ENCODE measurements at regions not wholly inside any gene's neighbourhood (a gene's known extent, or its start where the extent isn't known, plus 50 kb on each side); places are given as distances from the start of the nearest gene placed in this dataset.

DNA sequence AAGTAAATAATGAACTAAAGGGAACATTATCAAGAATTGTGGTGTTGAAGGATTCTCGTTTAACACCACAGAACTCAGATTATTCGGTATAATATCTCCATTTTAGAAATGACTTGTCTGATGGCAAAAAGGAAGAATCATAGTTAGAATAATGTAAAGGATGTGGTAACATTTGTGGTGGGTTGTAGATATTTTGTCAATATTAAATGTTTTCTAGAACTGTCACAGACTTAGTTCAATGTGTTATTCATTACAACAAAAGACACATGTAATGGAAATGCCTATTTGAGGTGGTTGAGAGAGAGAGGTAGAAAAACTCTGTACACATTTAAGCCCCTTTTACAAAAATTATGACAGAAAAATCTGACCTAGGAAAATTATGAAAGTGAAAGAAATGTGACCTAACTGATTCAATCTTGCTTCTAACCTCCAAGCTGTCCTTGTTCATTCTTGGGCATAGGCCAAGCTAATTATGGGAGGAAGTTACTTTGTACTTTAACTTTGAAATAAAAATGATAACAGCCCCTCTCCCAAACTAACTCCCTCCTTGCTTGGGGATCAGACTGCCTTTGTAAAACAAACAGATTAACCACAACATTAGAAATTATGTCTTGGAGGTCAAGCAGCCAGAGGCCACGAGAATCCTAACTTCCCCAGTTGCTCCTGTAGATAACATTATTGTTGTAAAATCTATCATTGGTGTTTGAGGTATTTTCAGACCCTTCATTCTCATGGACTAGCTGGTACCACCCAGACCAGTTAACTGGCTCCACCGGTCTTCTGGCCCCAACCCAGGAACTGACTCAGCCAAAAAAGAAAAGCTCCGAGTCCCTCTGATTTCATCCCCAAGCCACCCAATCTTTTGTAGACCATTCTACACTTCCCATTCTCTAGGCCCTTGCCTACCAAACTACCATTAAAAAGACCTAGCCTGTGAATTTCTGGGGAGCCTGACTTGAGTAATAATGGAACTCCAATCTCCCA lies 1287.8 kb upstream of the CDH8 start:
- Histone ChIP-seq H3K27me3 (ENCODE audit: control insufficient read depth, extremely low read depth, insufficient read depth, low read length) (no peaks in the 10 kb centered on the region), H3K4me1 (ENCODE audit: control insufficient read depth, extremely low read depth, insufficient read depth, low read length) (no peaks in the 10 kb centered on the region), H3K9ac (ENCODE audit: control insufficient read depth, extremely low read depth, insufficient read depth, low read length) (no peak overlapping the region), H4K20me1 (ENCODE audit: control insufficient read depth, extremely low read depth, insufficient read depth, low read length) (no peaks in the 10 kb centered on the region), H3K79me2 (ENCODE audit: control insufficient read depth, insufficient read depth, low read length) (no peaks in the 10 kb centered on the region), H3K36me3 (ENCODE audit: control insufficient read depth in 2 of 2, extremely low read depth in 1 of 2, insufficient read depth in 2 of 2, low read length in 2 of 2) (no peaks in the 10 kb centered on the region), H3K4me2 (ENCODE audit: control insufficient read depth, extremely low read depth, insufficient read depth, low read depth, low read length) (no peak overlapping the region), H3K27ac (ENCODE audit: control insufficient read depth, insufficient read depth, low read length) (no peak overlapping the region), H3K9me3 (ENCODE audit: control insufficient read depth, low read depth, low read length) (no peaks in the 10 kb centered on the region), H2AFZ (ENCODE audit: control insufficient read depth, low read length) (no peak overlapping the region), H3K4me3 (ENCODE audit: control insufficient read depth in 2 of 3, extremely low read depth in 1 of 3, insufficient read depth in 2 of 3, low read depth in 1 of 3, low read length in 3 of 3) (no peak overlapping the region), H3K9me1 (ENCODE audit: control insufficient read depth, extremely low read depth, insufficient read depth, low read length) (no peaks in the 10 kb centered on the region)
- no peak for DNase-seq (ENCODE audit: low read depth, low spot score)
- TF ChIP-seq, protein P1, sequence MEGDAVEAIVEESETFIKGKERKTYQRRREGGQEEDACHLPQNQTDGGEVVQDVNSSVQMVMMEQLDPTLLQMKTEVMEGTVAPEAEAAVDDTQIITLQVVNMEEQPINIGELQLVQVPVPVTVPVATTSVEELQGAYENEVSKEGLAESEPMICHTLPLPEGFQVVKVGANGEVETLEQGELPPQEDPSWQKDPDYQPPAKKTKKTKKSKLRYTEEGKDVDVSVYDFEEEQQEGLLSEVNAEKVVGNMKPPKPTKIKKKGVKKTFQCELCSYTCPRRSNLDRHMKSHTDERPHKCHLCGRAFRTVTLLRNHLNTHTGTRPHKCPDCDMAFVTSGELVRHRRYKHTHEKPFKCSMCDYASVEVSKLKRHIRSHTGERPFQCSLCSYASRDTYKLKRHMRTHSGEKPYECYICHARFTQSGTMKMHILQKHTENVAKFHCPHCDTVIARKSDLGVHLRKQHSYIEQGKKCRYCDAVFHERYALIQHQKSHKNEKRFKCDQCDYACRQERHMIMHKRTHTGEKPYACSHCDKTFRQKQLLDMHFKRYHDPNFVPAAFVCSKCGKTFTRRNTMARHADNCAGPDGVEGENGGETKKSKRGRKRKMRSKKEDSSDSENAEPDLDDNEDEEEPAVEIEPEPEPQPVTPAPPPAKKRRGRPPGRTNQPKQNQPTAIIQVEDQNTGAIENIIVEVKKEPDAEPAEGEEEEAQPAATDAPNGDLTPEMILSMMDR (optimal IDR thresholded peaks at IDR 0.05 in 1 of 3, IDR thresholded peaks at IDR 0.05 in 1 of 3, conservative IDR thresholded peaks at IDR 0.05 in 1 of 3; ENCODE audit: extremely low read depth in 1 of 3, insufficient read depth in 2 of 3, low read length in 3 of 3), result no peak
- TF ChIP-seq EZH2 (IDR thresholded peaks at IDR 0.05; ENCODE audit: low read length), result no peak
- dilution Hi-C loops (cut with MboI; ENCODE audit: extremely low pct_ligation_motif_present, low sequenced_read_pairs), result no loop called here
- no peak for FAIRE-seq

DNA sequence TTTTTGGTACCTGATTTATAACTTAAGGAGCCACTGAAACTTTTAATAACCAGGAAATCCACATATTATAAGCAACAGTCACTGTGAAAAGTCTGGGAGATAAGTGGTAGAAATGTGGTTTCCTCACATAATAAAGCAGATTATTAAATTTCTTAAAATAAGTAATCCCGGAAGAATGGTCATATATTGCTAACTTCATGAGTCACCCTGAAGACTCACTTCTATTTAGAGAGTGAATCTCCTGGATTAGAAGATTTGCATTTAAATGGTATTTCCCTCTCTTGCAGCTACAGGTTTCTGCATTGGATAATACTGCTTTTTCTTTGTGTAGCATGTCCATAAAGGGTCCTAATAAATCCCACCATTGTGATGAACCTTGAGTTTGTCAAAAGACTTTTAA lies 1286.8 kb upstream of the CDH8 start:
- H3K79me2 ChIP-seq (ENCODE audit: control insufficient read depth, insufficient read depth, low read length), result no peaks in the 10 kb centered on the region
- H3K9me3 ChIP-seq (ENCODE audit: control insufficient read depth, low read depth, low read length), result no peaks in the 10 kb centered on the region
- dilution Hi-C loops (cut with MboI; ENCODE audit: extremely low pct_ligation_motif_present, low sequenced_read_pairs), result no loop called here
- H3K36me3 ChIP-seq (ENCODE audit: control insufficient read depth in 2 of 2, extremely low read depth in 1 of 2, insufficient read depth in 2 of 2, low read length in 2 of 2), result no peaks in the 10 kb centered on the region
- TF ChIP-seq, protein P1 (optimal IDR thresholded peaks at IDR 0.05 in 1 of 3, IDR thresholded peaks at IDR 0.05 in 1 of 3, conservative IDR thresholded peaks at IDR 0.05 in 1 of 3; ENCODE audit: extremely low read depth in 1 of 3, insufficient read depth in 2 of 3, low read length in 3 of 3), result no peak
- TF ChIP-seq EZH2 (IDR thresholded peaks at IDR 0.05; ENCODE audit: low read length), result no peak
- H3K9ac ChIP-seq (ENCODE audit: control insufficient read depth, extremely low read depth, insufficient read depth, low read length), result no peak overlapping the region
- no peak for FAIRE-seq
- no peaks in the 10 kb centered on the region for H3K27me3 ChIP-seq (ENCODE audit: control insufficient read depth, extremely low read depth, insufficient read depth, low read length)
- H2AFZ ChIP-seq (ENCODE audit: control insufficient read depth, low read length), result no peak overlapping the region
- DNase-seq (ENCODE audit: low read depth, low spot score), result no peak
- no peak overlapping the region for H3K4me2 ChIP-seq (ENCODE audit: control insufficient read depth, extremely low read depth, insufficient read depth, low read depth, low read length)
- no peak overlapping the region for H3K4me3 ChIP-seq (ENCODE audit: control insufficient read depth in 2 of 3, extremely low read depth in 1 of 3, insufficient read depth in 2 of 3, low read depth in 1 of 3, low read length in 3 of 3)
- H3K4me1 ChIP-seq (ENCODE audit: control insufficient read depth, extremely low read depth, insufficient read depth, low read length), result no peaks in the 10 kb centered on the region
- no peaks in the 10 kb centered on the region for H4K20me1 ChIP-seq (ENCODE audit: control insufficient read depth, extremely low read depth, insufficient read depth, low read length)
- no peaks in the 10 kb centered on the region for H3K9me1 ChIP-seq (ENCODE audit: control insufficient read depth, extremely low read depth, insufficient read depth, low read length)
- H3K27ac ChIP-seq (ENCODE audit: control insufficient read depth, insufficient read depth, low read length), result no peak overlapping the region

Measured in keratinocyte (primary cell).